Ascending aorta (tissue), 2 donors: ENCODE measurements at regions not wholly inside any gene's neighbourhood (a gene's known extent, or its start where the extent isn't known, plus 50 kb on each side); places are given as distances from the start of the nearest gene placed in this dataset.

Experiments
- DNase-seq, 2 donors: peaks; one replicate each; pipeline ENCODE4 v3.0.0-alpha.2; 2019; ENCODE audit warnings: low spot score in 2 of 2
- H3K27ac ChIP-seq, 2 donors: fragments of 200-600 bp; sonication (generic); one replicate each; pipeline ENCODE4 v1.5.1; 2016 to 2017; ENCODE audit warnings: mild to moderate bottlenecking in 1 of 2
- H3K27me3 ChIP-seq: fragments of 200-600 bp; sonication (generic); one replicate; pipeline ENCODE4 v1.5.1; 2017
- H3K36me3 ChIP-seq, 2 donors: fragments of 200-600 bp; sonication (generic); one replicate each; pipeline ENCODE4 v1.5.1; 2016
- H3K4me1 ChIP-seq, 2 donors: fragments of 200-600 bp; sonication (generic); one replicate each; pipeline ENCODE4 v1.5.1; 2016 to 2017; ENCODE audit warnings: mild to moderate bottlenecking in 1 of 2
- H3K4me3 ChIP-seq, 2 donors: fragments of 200-600 bp; sonication (generic); one replicate each; pipeline ENCODE4 v1.5.1; 2016 to 2017; ENCODE audit warnings: mild to moderate bottlenecking in 1 of 2
- H3K9me3 ChIP-seq, 2 donors: fragments of 200-600 bp; sonication (generic); one replicate each; pipeline ENCODE4 v1.5.1; 2016
- intact Hi-C: fragments of 100-400 bp; cut with DNase I; formaldehyde crosslinking; loops from one replicate; pipeline ENCODE4 v1.15.1; 2023
- TF ChIP-seq, protein P1 (sequence below), 3 experiments: fragments of 200-600 bp in 2 of 3; fragments of 450-650 bp in 1 of 3; sonication (generic) in 2 of 3; IDR thresholded peaks; one replicate each; pipeline ENCODE4 v1.5.1; 2016 to 2019; ENCODE audit warnings: antibody characterized with exemption in 3 of 3, mild to moderate bottlenecking in 1 of 3, moderate library complexity in 1 of 3

DNA sequence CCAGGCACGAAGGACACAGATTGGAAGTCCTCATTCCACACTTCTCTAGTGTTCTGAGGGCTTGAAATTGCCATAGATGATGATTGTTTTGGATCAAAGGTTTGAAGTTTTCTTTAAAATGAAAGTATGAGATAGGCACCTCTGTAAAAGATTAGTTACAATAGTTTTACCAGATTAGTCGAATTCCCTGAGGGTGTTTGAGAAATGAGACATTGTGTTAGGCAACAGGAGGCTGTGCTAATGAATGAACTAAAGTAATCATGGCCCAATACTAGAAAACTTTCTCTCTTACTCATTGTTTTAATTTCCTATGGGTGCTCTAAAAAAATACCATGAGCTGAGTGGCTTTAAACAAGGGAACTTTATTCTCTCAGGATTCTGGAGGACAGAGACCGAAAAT, 421.7 kb downstream of the RNF144A start:
- TF ChIP-seq, protein P1, sequence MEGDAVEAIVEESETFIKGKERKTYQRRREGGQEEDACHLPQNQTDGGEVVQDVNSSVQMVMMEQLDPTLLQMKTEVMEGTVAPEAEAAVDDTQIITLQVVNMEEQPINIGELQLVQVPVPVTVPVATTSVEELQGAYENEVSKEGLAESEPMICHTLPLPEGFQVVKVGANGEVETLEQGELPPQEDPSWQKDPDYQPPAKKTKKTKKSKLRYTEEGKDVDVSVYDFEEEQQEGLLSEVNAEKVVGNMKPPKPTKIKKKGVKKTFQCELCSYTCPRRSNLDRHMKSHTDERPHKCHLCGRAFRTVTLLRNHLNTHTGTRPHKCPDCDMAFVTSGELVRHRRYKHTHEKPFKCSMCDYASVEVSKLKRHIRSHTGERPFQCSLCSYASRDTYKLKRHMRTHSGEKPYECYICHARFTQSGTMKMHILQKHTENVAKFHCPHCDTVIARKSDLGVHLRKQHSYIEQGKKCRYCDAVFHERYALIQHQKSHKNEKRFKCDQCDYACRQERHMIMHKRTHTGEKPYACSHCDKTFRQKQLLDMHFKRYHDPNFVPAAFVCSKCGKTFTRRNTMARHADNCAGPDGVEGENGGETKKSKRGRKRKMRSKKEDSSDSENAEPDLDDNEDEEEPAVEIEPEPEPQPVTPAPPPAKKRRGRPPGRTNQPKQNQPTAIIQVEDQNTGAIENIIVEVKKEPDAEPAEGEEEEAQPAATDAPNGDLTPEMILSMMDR (IDR thresholded peaks at IDR 0.05) = no peak
- H3K36me3 ChIP-seq = no peaks in the 10 kb centered on the region
- no peak overlapping the region for H3K27ac ChIP-seq
- intact Hi-C loops = no loop called here
- no peaks in the 10 kb centered on the region for H3K4me1 ChIP-seq
- H3K4me3 ChIP-seq = no peak overlapping the region
- no peaks in the 10 kb centered on the region for H3K27me3 ChIP-seq
- DNase-seq = no peak
- H3K9me3 ChIP-seq = no peaks in the 10 kb centered on the region

DNA sequence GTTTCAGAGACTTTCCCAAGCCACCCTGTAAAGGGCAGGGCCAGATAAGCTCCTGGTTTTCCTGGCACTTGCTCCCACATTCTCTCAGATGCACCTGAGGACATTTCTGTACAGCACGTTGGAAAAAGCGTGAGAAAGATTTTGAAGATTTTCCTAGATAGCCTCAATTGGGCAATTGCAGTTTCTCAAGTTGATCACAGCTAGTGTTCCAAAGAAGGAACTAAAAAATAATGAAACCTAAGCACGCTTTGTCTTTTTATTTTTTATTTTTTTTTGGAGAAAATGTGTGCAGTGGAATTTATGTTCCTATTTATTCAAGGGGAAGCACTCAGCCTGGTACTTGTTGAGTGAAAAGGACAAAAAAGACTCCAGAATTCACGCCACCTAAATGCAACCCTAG, 429.1 kb downstream of the RNF144A start:
- DNase-seq = no peak

DNA sequence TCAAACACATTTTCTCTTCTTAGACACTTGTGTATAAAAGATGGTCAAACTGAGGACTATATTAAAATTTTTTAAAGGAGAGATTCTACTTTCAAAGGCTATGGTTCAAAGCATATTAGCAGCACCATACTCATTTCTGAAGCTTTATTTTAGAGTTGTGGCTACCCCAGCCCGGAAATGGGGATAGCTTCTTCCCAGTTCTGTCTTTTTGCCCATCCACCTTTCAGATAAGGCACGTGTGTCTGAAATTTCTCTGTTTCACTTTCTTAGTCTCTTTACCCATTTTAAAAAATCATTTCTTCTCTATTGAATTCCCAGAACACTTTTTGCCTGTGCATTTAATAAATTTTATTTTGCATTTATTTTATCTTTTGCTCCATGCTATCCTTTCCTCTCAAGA, 431.5 kb downstream of the RNF144A start:
- Histone ChIP-seq H3K4me1 (no peaks in the 10 kb centered on the region), H3K27ac (no peak overlapping the region), H3K9me3 (no peaks in the 10 kb centered on the region), H3K36me3 (no peaks in the 10 kb centered on the region), H3K27me3 (no peaks in the 10 kb centered on the region), H3K4me3 (no peak overlapping the region)
- TF ChIP-seq, protein P1 (IDR thresholded peaks at IDR 0.05) = no peak
- DNase-seq = no peak
- intact Hi-C loops = no loop called here

More for the DNA sequence above, 429.1 kb downstream of the RNF144A start:
- TF ChIP-seq, protein P1 (IDR thresholded peaks at IDR 0.05) = no peak
- no peaks in the 10 kb centered on the region for H3K36me3 ChIP-seq
- H3K27me3 ChIP-seq = no peaks in the 10 kb centered on the region
- no peaks in the 10 kb centered on the region for H3K9me3 ChIP-seq
- no peak overlapping the region for H3K27ac ChIP-seq
- no peaks in the 10 kb centered on the region for H3K4me1 ChIP-seq
- H3K4me3 ChIP-seq = no peak overlapping the region
- intact Hi-C loops = no loop called here

DNA sequence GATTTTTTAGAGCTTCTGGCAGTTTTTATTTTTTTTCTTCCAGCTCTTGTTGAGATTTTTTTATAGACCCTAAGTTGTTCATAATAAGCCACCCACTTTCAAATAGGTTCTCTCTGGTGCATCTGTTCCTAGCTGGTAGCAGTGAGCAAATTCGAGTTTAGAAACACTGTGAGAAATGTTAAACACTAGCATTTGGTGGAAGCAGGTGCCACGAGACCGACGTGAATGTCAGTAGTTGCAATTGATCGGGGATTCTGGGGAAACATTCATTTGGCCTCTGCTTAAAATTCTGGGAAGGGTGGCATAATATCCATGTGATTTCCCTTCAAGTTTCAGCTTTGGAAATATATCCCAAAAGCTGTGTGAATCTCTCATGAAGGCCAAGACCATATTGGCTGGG, 435.0 kb downstream of the RNF144A start:
- no peaks in the 10 kb centered on the region for H3K27me3 ChIP-seq
- no peak overlapping the region for H3K27ac ChIP-seq
- DNase-seq = no peak
- no peaks in the 10 kb centered on the region for H3K36me3 ChIP-seq
- TF ChIP-seq, protein P1 (IDR thresholded peaks at IDR 0.05) = no peak
- intact Hi-C loops = no loop called here
- H3K4me1 ChIP-seq = no peaks in the 10 kb centered on the region
- H3K9me3 ChIP-seq = no peaks in the 10 kb centered on the region
- no peak overlapping the region for H3K4me3 ChIP-seq

DNA sequence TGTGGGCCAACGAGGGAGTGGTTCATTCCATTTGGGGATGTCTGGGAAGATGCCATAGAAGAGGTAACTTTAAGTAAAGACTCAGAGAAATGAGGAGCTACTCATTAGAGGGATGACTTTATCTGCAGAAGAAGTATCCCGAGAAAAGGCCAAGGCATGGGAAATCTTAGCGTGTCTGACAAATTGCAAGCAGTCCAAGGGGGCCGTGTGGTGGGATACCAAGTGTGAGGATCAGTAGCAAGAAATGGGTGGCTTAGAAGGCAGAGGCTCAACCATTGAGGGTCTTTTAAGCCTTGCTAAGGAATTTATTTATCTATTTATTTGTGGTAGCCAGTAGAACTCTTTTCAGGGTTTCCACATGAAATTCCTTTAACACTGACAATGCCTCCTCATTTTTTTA, 436.4 kb downstream of the RNF144A start:
- TF ChIP-seq, protein P1 (IDR thresholded peaks at IDR 0.05) = no peak
- no peak overlapping the region for H3K4me3 ChIP-seq
- intact Hi-C loops = no loop called here
- no peak overlapping the region for H3K27ac ChIP-seq
- H3K9me3 ChIP-seq = no peaks in the 10 kb centered on the region
- H3K4me1 ChIP-seq = no peaks in the 10 kb centered on the region
- no peaks in the 10 kb centered on the region for H3K36me3 ChIP-seq
- H3K27me3 ChIP-seq = no peaks in the 10 kb centered on the region
- no peak for DNase-seq

DNA sequence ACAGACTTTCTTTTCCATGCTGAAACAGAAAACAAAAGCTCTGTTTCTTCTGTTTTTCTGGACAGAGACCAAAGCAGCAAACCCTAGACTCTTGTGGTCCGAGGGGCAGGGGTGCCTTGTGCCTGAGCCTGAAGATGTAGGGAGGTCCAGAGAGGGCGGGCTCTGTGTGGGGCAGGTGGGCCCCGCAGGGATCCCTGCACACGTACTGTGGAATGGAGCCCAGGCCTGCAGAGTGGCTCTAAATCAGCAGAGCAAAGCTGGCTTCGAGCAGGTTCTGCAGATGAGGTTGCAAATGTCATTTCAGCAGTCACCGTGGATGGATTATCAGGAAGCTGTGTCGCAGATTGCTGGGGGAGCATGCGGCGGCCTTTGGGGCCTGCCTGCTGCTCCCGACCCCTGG, 438.6 kb downstream of the RNF144A start:
- H3K27me3 ChIP-seq = no peaks in the 10 kb centered on the region
- no peaks in the 10 kb centered on the region for H3K36me3 ChIP-seq
- DNase-seq = no peak
- no peak overlapping the region for H3K27ac ChIP-seq
- H3K4me3 ChIP-seq = no peak overlapping the region
- intact Hi-C loops = no loop called here
- TF ChIP-seq, protein P1 (IDR thresholded peaks at IDR 0.05) = no peak
- no peaks in the 10 kb centered on the region for H3K9me3 ChIP-seq
- H3K4me1 ChIP-seq = no peaks in the 10 kb centered on the region
